HL-60 (cell line): ENCODE measurements at regions not wholly inside any gene's neighbourhood (a gene's known extent, or its start where the extent isn't known, plus 50 kb on each side); places are given as distances from the start of the nearest gene placed in this dataset.

Experiments
- DNase-seq, 2 experiments: peaks; one replicate each; pipeline ENCODE4 v3.0.0-alpha.2; 2010 to 2020; ENCODE audit warnings: low read depth in 1 of 2, low spot score in 1 of 2
- H3K27ac ChIP-seq: fragments of 250-450 bp; sonication (Bioruptor Pico); replicated peaks from 2 replicates; pipeline ENCODE4 v1.5.1; 2020; ENCODE audit warnings: mild to moderate bottlenecking, moderate library complexity
- H3K27me3 ChIP-seq: fragments of 250-450 bp; sonication (Bioruptor Pico); 2 replicates; pipeline ENCODE4 v1.5.1; 2021; ENCODE audit warnings: mild to moderate bottlenecking, moderate library complexity; ENCODE audit not compliant: insufficient read depth, poor library complexity, severe bottlenecking
- H3K4me3 ChIP-seq: replicated peaks from 2 replicates; pipeline ENCODE4 v1.5.1; 2011; ENCODE audit warnings: mild to moderate bottlenecking, control low read depth, low read length; ENCODE audit not compliant: insufficient read depth
- GABPA ChIP-seq: IDR thresholded peaks from 2 replicates; pipeline ENCODE4 v1.6.1; 2012; ENCODE audit warnings: low read depth
- POLR2AphosphoS5 ChIP-seq: IDR thresholded peaks from 2 replicates; pipeline ENCODE4 v1.6.1; 2012; ENCODE audit warnings: low read depth
- SPI1 ChIP-seq: IDR thresholded peaks from 2 replicates; pipeline ENCODE4 v1.6.1; 2012; ENCODE audit warnings: low read depth, mild to moderate bottlenecking, borderline replicate concordance
- TF ChIP-seq, protein P1 (sequence below): IDR thresholded peaks from 2 replicates; pipeline ENCODE4 v1.6.1; 2012; ENCODE audit warnings: low read depth; ENCODE audit not compliant: insufficient replicate concordance
- TF ChIP-seq, protein P2 (sequence below): IDR thresholded peaks from one replicate; pipeline ENCODE4 v1.5.1; 2011; ENCODE audit warnings: low read length, control low read depth, inconsistent platforms; ENCODE audit not compliant: insufficient read depth

DNA sequence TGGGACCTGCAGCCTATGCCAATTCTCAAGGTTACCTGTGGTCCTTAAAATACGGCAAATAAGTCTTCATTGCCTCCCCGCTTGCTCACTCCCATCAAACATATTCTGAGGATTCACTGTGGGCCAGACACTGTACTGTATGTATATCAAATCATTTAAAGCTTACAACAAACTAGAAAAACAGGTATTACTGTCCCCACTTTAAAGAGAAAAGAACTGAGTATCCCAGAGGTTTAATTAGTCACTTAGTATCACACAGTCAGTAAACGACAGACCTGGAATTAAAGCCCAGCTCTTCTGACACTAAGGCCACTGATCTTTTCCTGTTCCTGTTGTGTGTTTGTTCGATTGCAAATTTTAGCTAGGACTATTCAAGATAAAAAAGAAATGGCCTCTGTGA lies 248.2 kb downstream of the ACTL7B start:
- Histone ChIP-seq H3K4me3 (no peak overlapping the region), H3K27me3 (no peaks in the 10 kb centered on the region), H3K27ac (no peak overlapping the region)
- no peak for DNase-seq
- TF ChIP-seq SPI1 (no peak), POLR2AphosphoS5 (no peak), GABPA (no peak)
- TF ChIP-seq, protein P1, sequence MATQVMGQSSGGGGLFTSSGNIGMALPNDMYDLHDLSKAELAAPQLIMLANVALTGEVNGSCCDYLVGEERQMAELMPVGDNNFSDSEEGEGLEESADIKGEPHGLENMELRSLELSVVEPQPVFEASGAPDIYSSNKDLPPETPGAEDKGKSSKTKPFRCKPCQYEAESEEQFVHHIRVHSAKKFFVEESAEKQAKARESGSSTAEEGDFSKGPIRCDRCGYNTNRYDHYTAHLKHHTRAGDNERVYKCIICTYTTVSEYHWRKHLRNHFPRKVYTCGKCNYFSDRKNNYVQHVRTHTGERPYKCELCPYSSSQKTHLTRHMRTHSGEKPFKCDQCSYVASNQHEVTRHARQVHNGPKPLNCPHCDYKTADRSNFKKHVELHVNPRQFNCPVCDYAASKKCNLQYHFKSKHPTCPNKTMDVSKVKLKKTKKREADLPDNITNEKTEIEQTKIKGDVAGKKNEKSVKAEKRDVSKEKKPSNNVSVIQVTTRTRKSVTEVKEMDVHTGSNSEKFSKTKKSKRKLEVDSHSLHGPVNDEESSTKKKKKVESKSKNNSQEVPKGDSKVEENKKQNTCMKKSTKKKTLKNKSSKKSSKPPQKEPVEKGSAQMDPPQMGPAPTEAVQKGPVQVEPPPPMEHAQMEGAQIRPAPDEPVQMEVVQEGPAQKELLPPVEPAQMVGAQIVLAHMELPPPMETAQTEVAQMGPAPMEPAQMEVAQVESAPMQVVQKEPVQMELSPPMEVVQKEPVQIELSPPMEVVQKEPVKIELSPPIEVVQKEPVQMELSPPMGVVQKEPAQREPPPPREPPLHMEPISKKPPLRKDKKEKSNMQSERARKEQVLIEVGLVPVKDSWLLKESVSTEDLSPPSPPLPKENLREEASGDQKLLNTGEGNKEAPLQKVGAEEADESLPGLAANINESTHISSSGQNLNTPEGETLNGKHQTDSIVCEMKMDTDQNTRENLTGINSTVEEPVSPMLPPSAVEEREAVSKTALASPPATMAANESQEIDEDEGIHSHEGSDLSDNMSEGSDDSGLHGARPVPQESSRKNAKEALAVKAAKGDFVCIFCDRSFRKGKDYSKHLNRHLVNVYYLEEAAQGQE: no peak
- TF ChIP-seq, protein P2, sequence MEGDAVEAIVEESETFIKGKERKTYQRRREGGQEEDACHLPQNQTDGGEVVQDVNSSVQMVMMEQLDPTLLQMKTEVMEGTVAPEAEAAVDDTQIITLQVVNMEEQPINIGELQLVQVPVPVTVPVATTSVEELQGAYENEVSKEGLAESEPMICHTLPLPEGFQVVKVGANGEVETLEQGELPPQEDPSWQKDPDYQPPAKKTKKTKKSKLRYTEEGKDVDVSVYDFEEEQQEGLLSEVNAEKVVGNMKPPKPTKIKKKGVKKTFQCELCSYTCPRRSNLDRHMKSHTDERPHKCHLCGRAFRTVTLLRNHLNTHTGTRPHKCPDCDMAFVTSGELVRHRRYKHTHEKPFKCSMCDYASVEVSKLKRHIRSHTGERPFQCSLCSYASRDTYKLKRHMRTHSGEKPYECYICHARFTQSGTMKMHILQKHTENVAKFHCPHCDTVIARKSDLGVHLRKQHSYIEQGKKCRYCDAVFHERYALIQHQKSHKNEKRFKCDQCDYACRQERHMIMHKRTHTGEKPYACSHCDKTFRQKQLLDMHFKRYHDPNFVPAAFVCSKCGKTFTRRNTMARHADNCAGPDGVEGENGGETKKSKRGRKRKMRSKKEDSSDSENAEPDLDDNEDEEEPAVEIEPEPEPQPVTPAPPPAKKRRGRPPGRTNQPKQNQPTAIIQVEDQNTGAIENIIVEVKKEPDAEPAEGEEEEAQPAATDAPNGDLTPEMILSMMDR: no peak

DNA sequence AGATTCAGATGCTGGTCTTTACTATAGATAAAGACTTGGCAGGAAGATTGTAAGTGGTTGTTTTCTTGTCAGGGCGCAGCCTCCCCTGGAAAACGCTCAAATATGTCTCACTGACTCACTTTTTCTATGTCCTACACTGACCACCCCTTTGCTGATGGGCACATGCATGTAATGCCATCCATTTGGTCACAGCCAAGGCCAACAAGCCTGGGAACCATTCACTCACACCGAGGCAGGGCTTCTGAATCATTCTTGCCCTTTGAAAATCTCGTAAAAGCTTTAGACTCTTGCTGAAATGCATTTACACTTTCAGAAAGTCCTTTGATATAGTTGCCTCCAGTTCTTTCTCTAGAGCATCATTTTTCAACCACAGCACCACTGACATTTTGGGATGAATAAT lies 249.4 kb downstream of the ACTL7B start:
- Histone ChIP-seq H3K4me3 (no peak overlapping the region), H3K27ac (no peak overlapping the region), H3K27me3 (no peaks in the 10 kb centered on the region)
- TF ChIP-seq, protein P2: no peak
- no peak for TF ChIP-seq GABPA
- no peak for TF ChIP-seq POLR2AphosphoS5
- TF ChIP-seq, protein P1: no peak
- TF ChIP-seq SPI1: no peak
- no peak for DNase-seq

DNA sequence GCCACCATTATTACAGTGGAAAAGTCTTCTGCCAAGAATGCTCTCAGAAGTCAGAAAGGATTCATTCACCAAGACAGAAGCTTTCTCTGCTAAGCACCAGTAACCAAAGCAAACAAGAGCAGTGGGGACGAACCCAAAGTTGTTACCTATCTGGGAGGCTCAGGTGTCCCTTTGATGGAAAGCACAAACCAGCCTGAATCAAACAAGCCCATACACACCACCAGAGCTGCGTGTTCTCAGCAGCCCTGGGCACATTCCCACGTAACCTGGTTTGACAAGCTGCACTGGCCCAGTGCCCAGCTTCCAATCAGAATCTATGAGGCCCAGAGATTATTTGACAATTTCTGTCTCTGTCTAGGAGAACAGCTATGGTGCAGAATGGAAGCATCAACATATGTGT lies 252.6 kb downstream of the ACTL7B start:
- Histone ChIP-seq H3K27me3 (no peaks in the 10 kb centered on the region), H3K27ac (no peak overlapping the region), H3K4me3 (no peak overlapping the region)
- TF ChIP-seq, protein P2: no peak
- TF ChIP-seq, protein P1: no peak
- TF ChIP-seq POLR2AphosphoS5 (no peak), GABPA (no peak), SPI1 (no peak)
- no peak for DNase-seq
